ENCODE measurements at regions not wholly inside any gene's neighbourhood (a gene's known extent, or its start where the extent isn't known, plus 50 kb on each side); places are given as distances from the start of the nearest gene placed in this dataset.

DNA sequence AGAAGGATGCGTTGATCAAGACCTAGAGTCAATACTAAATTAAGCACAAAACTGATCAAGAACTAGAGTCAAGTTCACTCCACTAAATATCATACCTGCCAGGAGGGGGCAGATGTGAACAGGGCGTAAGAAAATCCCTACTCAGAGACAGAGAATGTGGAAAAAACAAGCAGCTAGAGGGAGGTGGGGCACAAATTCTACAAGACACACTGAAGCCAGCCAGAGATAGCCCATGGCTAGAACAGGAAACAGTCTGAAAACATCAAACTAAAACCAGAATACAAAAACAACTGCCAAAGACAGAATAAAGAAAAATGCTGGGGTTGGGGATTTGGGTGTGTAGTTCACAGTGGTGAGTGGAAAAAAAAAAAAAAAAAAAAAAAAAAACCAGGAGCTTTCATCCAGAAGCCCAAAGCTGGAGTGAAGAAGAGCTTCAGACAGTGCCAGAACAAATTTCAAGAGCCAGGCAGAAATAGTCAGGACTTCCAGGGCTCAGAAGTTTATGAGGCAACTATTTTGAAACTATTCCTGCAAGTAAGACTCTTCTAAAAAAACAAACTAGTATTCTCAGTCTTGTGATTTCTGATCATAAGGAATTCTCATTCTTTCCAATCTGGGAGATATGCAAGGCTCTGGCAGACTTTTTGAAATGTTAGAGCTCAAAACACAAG is 118.3 kb downstream of the CCDC71L start:
- Histone ChIP-seq H4K20me1 (ENCODE audit: control insufficient read depth, extremely low read depth, insufficient read depth, low read length) (no peaks in the 10 kb centered on the region), H3K79me2 (ENCODE audit: control insufficient read depth, insufficient read depth, low read length) (no peaks in the 10 kb centered on the region), H3K9me3 (ENCODE audit: control insufficient read depth, low read depth, low read length) (no peaks in the 10 kb centered on the region), H3K4me2 (ENCODE audit: control insufficient read depth, extremely low read depth, insufficient read depth, low read depth, low read length) (no peak overlapping the region), H3K27ac (ENCODE audit: control insufficient read depth, insufficient read depth, low read length) (no peak overlapping the region), H3K4me3 (ENCODE audit: control insufficient read depth in 2 of 3, extremely low read depth in 1 of 3, insufficient read depth in 2 of 3, low read depth in 1 of 3, low read length in 3 of 3) (no peak overlapping the region), H3K9me1 (ENCODE audit: control insufficient read depth, extremely low read depth, insufficient read depth, low read length) (no peaks in the 10 kb centered on the region), H3K27me3 (ENCODE audit: control insufficient read depth, extremely low read depth, insufficient read depth, low read length) (no peaks in the 10 kb centered on the region), H2AFZ (ENCODE audit: control insufficient read depth, low read length) (no peak overlapping the region), H3K4me1 (ENCODE audit: control insufficient read depth, extremely low read depth, insufficient read depth, low read length) (peaks cover 2% of the 10 kb centered on the region), H3K36me3 (ENCODE audit: control insufficient read depth in 2 of 2, extremely low read depth in 1 of 2, insufficient read depth in 2 of 2, low read length in 2 of 2) (no peaks in the 10 kb centered on the region), H3K9ac (ENCODE audit: control insufficient read depth, extremely low read depth, insufficient read depth, low read length) (no peak overlapping the region)
- dilution Hi-C loops (cut with MboI; ENCODE audit: extremely low pct_ligation_motif_present, low sequenced_read_pairs), result no loop called here
- TF ChIP-seq, protein P1, sequence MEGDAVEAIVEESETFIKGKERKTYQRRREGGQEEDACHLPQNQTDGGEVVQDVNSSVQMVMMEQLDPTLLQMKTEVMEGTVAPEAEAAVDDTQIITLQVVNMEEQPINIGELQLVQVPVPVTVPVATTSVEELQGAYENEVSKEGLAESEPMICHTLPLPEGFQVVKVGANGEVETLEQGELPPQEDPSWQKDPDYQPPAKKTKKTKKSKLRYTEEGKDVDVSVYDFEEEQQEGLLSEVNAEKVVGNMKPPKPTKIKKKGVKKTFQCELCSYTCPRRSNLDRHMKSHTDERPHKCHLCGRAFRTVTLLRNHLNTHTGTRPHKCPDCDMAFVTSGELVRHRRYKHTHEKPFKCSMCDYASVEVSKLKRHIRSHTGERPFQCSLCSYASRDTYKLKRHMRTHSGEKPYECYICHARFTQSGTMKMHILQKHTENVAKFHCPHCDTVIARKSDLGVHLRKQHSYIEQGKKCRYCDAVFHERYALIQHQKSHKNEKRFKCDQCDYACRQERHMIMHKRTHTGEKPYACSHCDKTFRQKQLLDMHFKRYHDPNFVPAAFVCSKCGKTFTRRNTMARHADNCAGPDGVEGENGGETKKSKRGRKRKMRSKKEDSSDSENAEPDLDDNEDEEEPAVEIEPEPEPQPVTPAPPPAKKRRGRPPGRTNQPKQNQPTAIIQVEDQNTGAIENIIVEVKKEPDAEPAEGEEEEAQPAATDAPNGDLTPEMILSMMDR (optimal IDR thresholded peaks at IDR 0.05 in 1 of 3, IDR thresholded peaks at IDR 0.05 in 1 of 3, conservative IDR thresholded peaks at IDR 0.05 in 1 of 3; ENCODE audit: extremely low read depth in 1 of 3, insufficient read depth in 2 of 3, low read length in 3 of 3), result peak; percentile 66 to 69 (median 68)
- TF ChIP-seq EZH2 (IDR thresholded peaks at IDR 0.05; ENCODE audit: low read length), result no peak
- DNase-seq (ENCODE audit: low read depth, low spot score), result peak; percentile 19
- peak; percentile 71 for FAIRE-seq

DNA sequence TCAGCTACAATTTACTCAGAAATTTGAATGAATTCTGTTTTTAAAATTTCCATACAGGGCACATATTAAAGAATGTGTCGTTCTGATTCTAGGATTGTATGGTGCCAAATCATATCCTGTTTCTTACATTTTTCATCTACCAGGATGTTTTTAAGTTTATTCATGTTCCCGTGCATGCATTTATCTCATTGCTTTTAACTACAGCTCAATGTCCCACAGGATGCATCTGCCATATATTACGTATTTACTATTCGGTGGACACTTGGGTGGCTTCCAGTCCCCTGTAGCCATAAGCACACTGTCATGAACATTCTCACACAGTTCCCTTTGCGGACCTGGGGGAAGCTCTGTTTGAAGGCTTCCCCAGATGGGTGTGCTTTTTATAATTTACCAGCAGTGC is 122.3 kb downstream of the CCDC71L start:
- H3K4me3 ChIP-seq (ENCODE audit: control insufficient read depth in 2 of 3, extremely low read depth in 1 of 3, insufficient read depth in 2 of 3, low read depth in 1 of 3, low read length in 3 of 3), result no peak overlapping the region
- peaks cover 2% of the 10 kb centered on the region for H3K4me1 ChIP-seq (ENCODE audit: control insufficient read depth, extremely low read depth, insufficient read depth, low read length)
- H4K20me1 ChIP-seq (ENCODE audit: control insufficient read depth, extremely low read depth, insufficient read depth, low read length), result no peaks in the 10 kb centered on the region
- FAIRE-seq (no peak), DNase-seq (ENCODE audit: low read depth, low spot score) (no peak)
- dilution Hi-C loops (cut with MboI; ENCODE audit: extremely low pct_ligation_motif_present, low sequenced_read_pairs), result no loop called here
- H3K9me3 ChIP-seq (ENCODE audit: control insufficient read depth, low read depth, low read length), result no peaks in the 10 kb centered on the region
- no peak overlapping the region for H3K27ac ChIP-seq (ENCODE audit: control insufficient read depth, insufficient read depth, low read length)
- H3K36me3 ChIP-seq (ENCODE audit: control insufficient read depth in 2 of 2, extremely low read depth in 1 of 2, insufficient read depth in 2 of 2, low read length in 2 of 2), result no peaks in the 10 kb centered on the region
- TF ChIP-seq, protein P1 (optimal IDR thresholded peaks at IDR 0.05 in 1 of 3, IDR thresholded peaks at IDR 0.05 in 1 of 3, conservative IDR thresholded peaks at IDR 0.05 in 1 of 3; ENCODE audit: extremely low read depth in 1 of 3, insufficient read depth in 2 of 3, low read length in 3 of 3), result no peak
- TF ChIP-seq EZH2 (IDR thresholded peaks at IDR 0.05; ENCODE audit: low read length), result no peak
- H3K9ac ChIP-seq (ENCODE audit: control insufficient read depth, extremely low read depth, insufficient read depth, low read length), result no peak overlapping the region
- no peaks in the 10 kb centered on the region for H3K27me3 ChIP-seq (ENCODE audit: control insufficient read depth, extremely low read depth, insufficient read depth, low read length)
- no peaks in the 10 kb centered on the region for H3K79me2 ChIP-seq (ENCODE audit: control insufficient read depth, insufficient read depth, low read length)
- H2AFZ ChIP-seq (ENCODE audit: control insufficient read depth, low read length), result no peak overlapping the region
- no peak overlapping the region for H3K4me2 ChIP-seq (ENCODE audit: control insufficient read depth, extremely low read depth, insufficient read depth, low read depth, low read length)
- H3K9me1 ChIP-seq (ENCODE audit: control insufficient read depth, extremely low read depth, insufficient read depth, low read length), result no peaks in the 10 kb centered on the region
